ENCODE measurements at regions not wholly inside any gene's neighbourhood (a gene's known extent, or its start where the extent isn't known, plus 50 kb on each side); places are given as distances from the start of the nearest gene placed in this dataset.
"Not testable (repeated sequence)": the region's sequence is repeated elsewhere in the genome, so short reads cannot be mapped to it uniquely, and the experiment has no call there.

- DNase-seq: no peak
Observed at GRCh38 chr6:163776906-163777686, 362.6 kb downstream of the QKI start.

GRCh38 chr6:163776196-163776905 is 361.8 kb downstream of the QKI start:
- no peak for DNase-seq

- DNase-seq: no peak
Observed at GRCh38 chr6:163775313-163775712, 360.8 kb downstream of the QKI start.

GRCh38 chr6:163774485-163774884 is 360.0 kb downstream of the QKI start:
- no peak for DNase-seq

- DNase-seq: no peak
Observed at GRCh38 chr6:163773646-163774045, 359.1 kb downstream of the QKI start.

GRCh38 chr6:163772701-163773100 is 358.2 kb downstream of the QKI start:
- no peak for DNase-seq

GRCh38 chr6:163771180-163771579 is 356.7 kb downstream of the QKI start:
- DNase-seq: no peak

GRCh38 chr6:163768905-163769304 is 354.4 kb downstream of the QKI start:
- no peak for DNase-seq

- no peak for DNase-seq
Observed at GRCh38 chr6:163766936-163767335, 352.4 kb downstream of the QKI start.

GRCh38 chr6:163765335-163765734 is 350.8 kb downstream of the QKI start:
- no peak for DNase-seq

GRCh38 chr6:163764565-163764964 is 350.0 kb downstream of the QKI start:
- no peak for DNase-seq

GRCh38 chr6:163761481-163761880 is 347.0 kb downstream of the QKI start:
- no peak for DNase-seq

- no peak for DNase-seq
Observed at GRCh38 chr6:163760860-163761259, 346.3 kb downstream of the QKI start.

- DNase-seq: no peak
Observed at GRCh38 chr6:163759542-163759941, 345.0 kb downstream of the QKI start.

GRCh38 chr6:163757520-163757919 is 343.0 kb downstream of the QKI start:
- no peak for DNase-seq

GRCh38 chr6:163756079-163756478 is 341.6 kb downstream of the QKI start:
- no peak for DNase-seq

- no peak for DNase-seq
Observed at GRCh38 chr6:163754866-163755265, 340.3 kb downstream of the QKI start.

- DNase-seq: no peak
Observed at GRCh38 chr6:163753430-163753829, 338.9 kb downstream of the QKI start.

- DNase-seq: no peak
Observed at GRCh38 chr6:163752446-163752845, 337.9 kb downstream of the QKI start.

- DNase-seq: no peak
Observed at GRCh38 chr6:163751032-163751525, 336.6 kb downstream of the QKI start.

- no peak for DNase-seq
Observed at GRCh38 chr6:163750431-163751031, 336.0 kb downstream of the QKI start.

- no peak for DNase-seq
Observed at GRCh38 chr6:163748886-163749285, 334.4 kb downstream of the QKI start.

- DNase-seq: no peak
Observed at GRCh38 chr6:163748036-163748435, 333.5 kb downstream of the QKI start.

- not testable (repeated sequence) for DNase-seq
Observed at GRCh38 chr6:163747058-163747457, 332.5 kb downstream of the QKI start.
